ENCODE measurements at regions not wholly inside any gene's neighbourhood (a gene's known extent, or its start where the extent isn't known, plus 50 kb on each side); places are given as distances from the start of the nearest gene placed in this dataset.

DNA sequence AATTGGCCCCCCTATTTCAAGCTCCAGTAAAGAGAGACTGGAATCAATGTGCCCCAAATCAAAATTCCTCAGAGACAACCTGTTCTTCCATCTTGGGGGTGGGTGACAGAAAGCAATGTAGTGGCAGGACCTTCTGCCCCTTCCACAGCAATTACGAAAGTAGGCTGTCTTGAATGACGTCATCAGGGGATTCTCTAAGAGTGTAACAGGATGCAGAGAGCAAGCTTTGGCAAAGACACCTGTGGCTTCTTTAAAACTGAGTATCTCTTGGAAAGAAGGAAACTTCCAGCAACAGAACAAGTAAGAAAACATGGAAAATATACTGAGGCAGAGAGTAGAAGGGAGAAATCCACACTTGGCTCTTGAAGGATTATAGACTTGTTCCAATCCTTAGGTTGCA, 247.6 kb upstream of the PDE4D start:
- no peak for TF ChIP-seq POLR2A (IDR thresholded peaks at IDR 0.05)
- TF ChIP-seq, protein P1, sequence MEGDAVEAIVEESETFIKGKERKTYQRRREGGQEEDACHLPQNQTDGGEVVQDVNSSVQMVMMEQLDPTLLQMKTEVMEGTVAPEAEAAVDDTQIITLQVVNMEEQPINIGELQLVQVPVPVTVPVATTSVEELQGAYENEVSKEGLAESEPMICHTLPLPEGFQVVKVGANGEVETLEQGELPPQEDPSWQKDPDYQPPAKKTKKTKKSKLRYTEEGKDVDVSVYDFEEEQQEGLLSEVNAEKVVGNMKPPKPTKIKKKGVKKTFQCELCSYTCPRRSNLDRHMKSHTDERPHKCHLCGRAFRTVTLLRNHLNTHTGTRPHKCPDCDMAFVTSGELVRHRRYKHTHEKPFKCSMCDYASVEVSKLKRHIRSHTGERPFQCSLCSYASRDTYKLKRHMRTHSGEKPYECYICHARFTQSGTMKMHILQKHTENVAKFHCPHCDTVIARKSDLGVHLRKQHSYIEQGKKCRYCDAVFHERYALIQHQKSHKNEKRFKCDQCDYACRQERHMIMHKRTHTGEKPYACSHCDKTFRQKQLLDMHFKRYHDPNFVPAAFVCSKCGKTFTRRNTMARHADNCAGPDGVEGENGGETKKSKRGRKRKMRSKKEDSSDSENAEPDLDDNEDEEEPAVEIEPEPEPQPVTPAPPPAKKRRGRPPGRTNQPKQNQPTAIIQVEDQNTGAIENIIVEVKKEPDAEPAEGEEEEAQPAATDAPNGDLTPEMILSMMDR (IDR thresholded peaks at IDR 0.05): no peak
